ENCODE measurements at regions not wholly inside any gene's neighbourhood (a gene's known extent, or its start where the extent isn't known, plus 50 kb on each side); places are given as distances from the start of the nearest gene placed in this dataset.

DNA sequence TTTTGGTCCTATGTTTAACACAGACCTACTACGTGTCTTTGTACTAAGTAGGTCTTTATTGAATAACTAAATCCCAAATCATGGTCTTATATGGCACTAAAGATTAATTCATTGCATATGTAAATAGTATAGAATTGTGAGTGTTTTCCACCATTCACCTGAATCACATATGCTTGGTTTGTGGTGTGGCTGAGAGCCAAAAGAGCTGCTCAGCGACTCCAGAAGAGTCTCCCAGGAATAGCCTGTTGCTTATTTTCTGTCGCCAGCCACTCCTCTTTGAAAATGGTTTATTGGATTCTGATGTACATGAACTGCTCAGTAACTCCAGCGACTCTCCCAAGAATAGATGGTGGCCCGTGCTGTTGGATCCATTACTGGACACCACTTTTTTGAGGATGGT, 184.5 kb downstream of the CLCN4 start:
- H3K14ac ChIP-seq (ENCODE audit: low read length), result no peak overlapping the region
- H2BK12ac ChIP-seq (ENCODE audit: low read length), result no peak overlapping the region
- no peak overlapping the region for H3K9ac ChIP-seq (ENCODE audit: low read depth, low read length, poor library complexity)
- H3K23ac ChIP-seq (ENCODE audit: low read depth, low read length, poor library complexity), result no peak overlapping the region
- H2BK15ac ChIP-seq (ENCODE audit: low read length), result no peak overlapping the region
- H2AFZ ChIP-seq (ENCODE audit: low read length), result no peak overlapping the region
- H3K4me3 ChIP-seq (ENCODE audit: low read length in 2 of 2), result no peak overlapping the region
- no peaks in the 10 kb centered on the region for H3K9me3 ChIP-seq (replicated peaks in 1 of 2; ENCODE audit: control insufficient read depth in 2 of 2, insufficient read depth in 1 of 2, low read depth in 1 of 2, low read length in 2 of 2)
- H2BK120ac ChIP-seq (ENCODE audit: low read depth, low read length), result no peak overlapping the region
- H3K36me3 ChIP-seq (replicated peaks in 1 of 2; ENCODE audit: control insufficient read depth in 2 of 2, insufficient read depth in 2 of 2, low read length in 2 of 2), result no peaks in the 10 kb centered on the region
- H2BK5ac ChIP-seq (ENCODE audit: low read length), result no peak overlapping the region
- H3K27ac ChIP-seq (replicated peaks; ENCODE audit: low read length), result no peak overlapping the region
- no CpG with 5 or more reads among the region's 5 CpGs for WGBS, 2 donors (ENCODE audit: extremely low coverage in 2 of 2, insufficient read length in 2 of 2, insufficient replicate concordance in 1 of 2)
- H4K91ac ChIP-seq (ENCODE audit: low read depth, low read length, poor library complexity), result no peak overlapping the region
- H3K27me3 ChIP-seq (ENCODE audit: control insufficient read depth in 3 of 3, insufficient read depth in 3 of 3, low read depth in 1 of 3, low read length in 3 of 3), result peaks cover 0 to 3% (median 0%) of the 10 kb centered on the region in 3 experiments
- DNase-seq (ENCODE audit: low spot score), result no peak
- H3K4ac ChIP-seq (ENCODE audit: low read length), result no peak overlapping the region
- no peaks in the 10 kb centered on the region for H3K79me1 ChIP-seq (ENCODE audit: low read depth, low read length)
- H4K8ac ChIP-seq (ENCODE audit: low read depth, low read length), result no peak overlapping the region
- peak overlapping the region; percentile 11 for H3K4me2 ChIP-seq (ENCODE audit: insufficient read depth, low read length, poor library complexity, severe bottlenecking)
- H2AK5ac ChIP-seq (ENCODE audit: low read depth, low read length), result no peak overlapping the region
- H3K18ac ChIP-seq (ENCODE audit: low read length), result no peak overlapping the region
- H3K4me1 ChIP-seq (ENCODE audit: control insufficient read depth in 2 of 2, insufficient read depth in 1 of 2, low read depth in 1 of 2, low read length in 2 of 2), result no peaks in the 10 kb centered on the region

DNA sequence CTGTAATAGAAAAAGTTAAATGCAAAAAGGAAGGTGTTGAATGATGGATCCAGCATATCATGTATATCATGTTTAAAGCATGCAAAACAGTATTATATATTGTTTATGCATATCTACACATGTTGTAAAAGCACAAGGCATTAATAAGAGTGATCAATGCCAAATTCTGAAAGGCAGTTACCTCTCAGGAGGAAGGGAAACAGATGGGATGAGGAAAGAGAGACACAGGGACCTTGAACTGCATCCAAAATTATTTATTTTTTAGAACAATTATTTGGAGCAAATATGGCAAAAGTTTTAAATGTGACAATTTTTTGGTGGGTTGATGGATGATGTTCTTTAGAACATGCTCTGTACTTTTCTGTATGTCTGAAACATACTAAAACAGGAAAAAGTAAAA, 193.4 kb downstream of the CLCN4 start:
- H3K4me1 ChIP-seq (ENCODE audit: control insufficient read depth in 2 of 2, insufficient read depth in 1 of 2, low read depth in 1 of 2, low read length in 2 of 2), result no peaks in the 10 kb centered on the region
- no peak for DNase-seq (ENCODE audit: low spot score)
- no peak overlapping the region for H3K9ac ChIP-seq (ENCODE audit: low read depth, low read length, poor library complexity)
- H2BK15ac ChIP-seq (ENCODE audit: low read length), result no peak overlapping the region
- H3K14ac ChIP-seq (ENCODE audit: low read length), result no peak overlapping the region
- H3K4ac ChIP-seq (ENCODE audit: low read length), result no peak overlapping the region
- H2BK120ac ChIP-seq (ENCODE audit: low read depth, low read length), result no peak overlapping the region
- no peak overlapping the region for H2BK12ac ChIP-seq (ENCODE audit: low read length)
- no peak overlapping the region for H2BK5ac ChIP-seq (ENCODE audit: low read length)
- H3K9me3 ChIP-seq (replicated peaks in 1 of 2; ENCODE audit: control insufficient read depth in 2 of 2, insufficient read depth in 1 of 2, low read depth in 1 of 2, low read length in 2 of 2), result no peaks in the 10 kb centered on the region
- no peak overlapping the region for H2AK5ac ChIP-seq (ENCODE audit: low read depth, low read length)
- no peak overlapping the region for H3K23ac ChIP-seq (ENCODE audit: low read depth, low read length, poor library complexity)
- H3K4me3 ChIP-seq (ENCODE audit: low read length in 2 of 2), result no peak overlapping the region
- no peaks in the 10 kb centered on the region for H3K27me3 ChIP-seq (ENCODE audit: control insufficient read depth in 3 of 3, insufficient read depth in 3 of 3, low read depth in 1 of 3, low read length in 3 of 3)
- H3K4me2 ChIP-seq (ENCODE audit: insufficient read depth, low read length, poor library complexity, severe bottlenecking), result no peak overlapping the region
- H3K18ac ChIP-seq (ENCODE audit: low read length), result no peak overlapping the region
- no peak overlapping the region for H3K27ac ChIP-seq (replicated peaks; ENCODE audit: low read length)
- no peaks in the 10 kb centered on the region for H3K36me3 ChIP-seq (replicated peaks in 1 of 2; ENCODE audit: control insufficient read depth in 2 of 2, insufficient read depth in 2 of 2, low read length in 2 of 2)
- no peak overlapping the region for H4K91ac ChIP-seq (ENCODE audit: low read depth, low read length, poor library complexity)
- H2AFZ ChIP-seq (ENCODE audit: low read length), result no peak overlapping the region
- H4K8ac ChIP-seq (ENCODE audit: low read depth, low read length), result no peak overlapping the region
- no peaks in the 10 kb centered on the region for H3K79me1 ChIP-seq (ENCODE audit: low read depth, low read length)

DNA sequence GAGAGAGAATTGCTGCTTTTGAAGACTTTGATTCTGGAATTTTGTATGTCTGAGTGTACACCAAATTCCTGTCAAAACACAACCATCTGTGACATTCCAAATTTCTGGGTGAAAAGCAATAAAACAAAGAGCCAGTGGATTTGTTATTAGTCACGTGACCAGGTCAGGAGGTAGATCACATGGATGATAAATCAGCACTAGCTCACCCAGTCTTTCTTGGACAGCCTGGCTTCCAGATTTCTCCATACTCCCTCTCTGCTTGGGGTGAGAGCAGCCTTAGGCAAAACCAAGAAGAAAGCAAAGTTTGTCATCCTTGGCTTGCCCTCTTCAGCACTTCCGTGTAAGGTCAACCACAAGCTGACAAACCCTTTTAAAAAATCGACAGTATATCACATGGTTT, 194.2 kb downstream of the CLCN4 start:
- no peak overlapping the region for H2BK120ac ChIP-seq (ENCODE audit: low read depth, low read length)
- no peak overlapping the region for H3K9ac ChIP-seq (ENCODE audit: low read depth, low read length, poor library complexity)
- no peak overlapping the region for H3K4me2 ChIP-seq (ENCODE audit: insufficient read depth, low read length, poor library complexity, severe bottlenecking)
- no peak overlapping the region for H4K8ac ChIP-seq (ENCODE audit: low read depth, low read length)
- no peak overlapping the region for H2BK15ac ChIP-seq (ENCODE audit: low read length)
- H3K14ac ChIP-seq (ENCODE audit: low read length), result no peak overlapping the region
- H2BK5ac ChIP-seq (ENCODE audit: low read length), result no peak overlapping the region
- H3K23ac ChIP-seq (ENCODE audit: low read depth, low read length, poor library complexity), result no peak overlapping the region
- H3K36me3 ChIP-seq (replicated peaks in 1 of 2; ENCODE audit: control insufficient read depth in 2 of 2, insufficient read depth in 2 of 2, low read length in 2 of 2), result no peaks in the 10 kb centered on the region
- H3K18ac ChIP-seq (ENCODE audit: low read length), result no peak overlapping the region
- no peak overlapping the region for H4K91ac ChIP-seq (ENCODE audit: low read depth, low read length, poor library complexity)
- peak overlapping the region; percentile 25 for H2AFZ ChIP-seq (ENCODE audit: low read length)
- H2AK5ac ChIP-seq (ENCODE audit: low read depth, low read length), result no peak overlapping the region
- WGBS, 2 donors (ENCODE audit: extremely low coverage in 2 of 2, insufficient read length in 2 of 2, insufficient replicate concordance in 1 of 2), result no CpG with 5 or more reads among the region's 3 CpGs
- no peak overlapping the region for H3K4ac ChIP-seq (ENCODE audit: low read length)
- H2BK12ac ChIP-seq (ENCODE audit: low read length), result no peak overlapping the region
- no peak overlapping the region for H3K4me3 ChIP-seq (ENCODE audit: low read length in 2 of 2)
- no peak for DNase-seq (ENCODE audit: low spot score)
- no peaks in the 10 kb centered on the region for H3K79me1 ChIP-seq (ENCODE audit: low read depth, low read length)
- no peak overlapping the region for H3K27ac ChIP-seq (replicated peaks; ENCODE audit: low read length)
- no peaks in the 10 kb centered on the region for H3K9me3 ChIP-seq (replicated peaks in 1 of 2; ENCODE audit: control insufficient read depth in 2 of 2, insufficient read depth in 1 of 2, low read depth in 1 of 2, low read length in 2 of 2)
- H3K4me1 ChIP-seq (ENCODE audit: control insufficient read depth in 2 of 2, insufficient read depth in 1 of 2, low read depth in 1 of 2, low read length in 2 of 2), result no peaks in the 10 kb centered on the region
- no peaks in the 10 kb centered on the region for H3K27me3 ChIP-seq (ENCODE audit: control insufficient read depth in 3 of 3, insufficient read depth in 3 of 3, low read depth in 1 of 3, low read length in 3 of 3)

DNA sequence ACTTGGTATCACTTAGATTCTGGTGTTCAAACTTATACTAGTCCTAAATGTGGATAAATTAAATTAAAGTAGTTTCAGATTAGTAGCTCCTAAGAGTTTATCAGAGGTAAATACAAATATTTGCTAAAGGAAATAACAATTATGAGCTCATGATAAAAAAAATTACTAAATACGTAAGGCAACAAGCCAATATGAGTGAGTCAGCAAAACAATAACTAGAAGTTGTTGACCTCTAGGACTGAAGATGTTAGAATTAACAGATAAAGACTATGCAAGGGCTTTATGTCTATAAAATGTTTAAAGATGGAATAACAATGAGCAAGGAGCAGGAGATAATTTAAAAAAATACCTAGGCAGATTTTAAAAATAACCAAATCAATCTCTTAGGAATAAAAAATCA, 195.8 kb downstream of the CLCN4 start:
- Histone ChIP-seq H3K4me2 (ENCODE audit: insufficient read depth, low read length, poor library complexity, severe bottlenecking) (no peak overlapping the region), H3K9ac (ENCODE audit: low read depth, low read length, poor library complexity) (no peak overlapping the region), H2BK12ac (ENCODE audit: low read length) (no peak overlapping the region), H2BK15ac (ENCODE audit: low read length) (no peak overlapping the region), H3K27me3 (ENCODE audit: control insufficient read depth in 3 of 3, insufficient read depth in 3 of 3, low read depth in 1 of 3, low read length in 3 of 3) (no peaks in the 10 kb centered on the region), H2AFZ (ENCODE audit: low read length) (no peak overlapping the region), H3K23ac (ENCODE audit: low read depth, low read length, poor library complexity) (no peak overlapping the region), H3K27ac (replicated peaks; ENCODE audit: low read length) (no peak overlapping the region), H3K9me3 (replicated peaks in 1 of 2; ENCODE audit: control insufficient read depth in 2 of 2, insufficient read depth in 1 of 2, low read depth in 1 of 2, low read length in 2 of 2) (no peaks in the 10 kb centered on the region), H2BK5ac (ENCODE audit: low read length) (no peak overlapping the region), H3K36me3 (replicated peaks in 1 of 2; ENCODE audit: control insufficient read depth in 2 of 2, insufficient read depth in 2 of 2, low read length in 2 of 2) (no peaks in the 10 kb centered on the region), H3K14ac (ENCODE audit: low read length) (no peak overlapping the region), H2AK5ac (ENCODE audit: low read depth, low read length) (no peak overlapping the region), H4K91ac (ENCODE audit: low read depth, low read length, poor library complexity) (no peak overlapping the region), H2BK120ac (ENCODE audit: low read depth, low read length) (no peak overlapping the region), H3K79me1 (ENCODE audit: low read depth, low read length) (no peaks in the 10 kb centered on the region), H3K4me3 (ENCODE audit: low read length in 2 of 2) (no peak overlapping the region), H3K4me1 (ENCODE audit: control insufficient read depth in 2 of 2, insufficient read depth in 1 of 2, low read depth in 1 of 2, low read length in 2 of 2) (no peaks in the 10 kb centered on the region), H3K4ac (ENCODE audit: low read length) (no peak overlapping the region), H3K18ac (ENCODE audit: low read length) (no peak overlapping the region), H4K8ac (ENCODE audit: low read depth, low read length) (no peak overlapping the region)
- no peak for DNase-seq (ENCODE audit: low spot score)
- no CpG with 5 or more reads among the region's 1 CpG for WGBS, 2 donors (ENCODE audit: extremely low coverage in 2 of 2, insufficient read length in 2 of 2, insufficient replicate concordance in 1 of 2)
